CD4-positive, alpha-beta T cell (primary cell): ENCODE measurements at regions not wholly inside any gene's neighbourhood (a gene's known extent, or its start where the extent isn't known, plus 50 kb on each side); places are given as distances from the start of the nearest gene placed in this dataset.

Experiments used
- ATAC-seq: fragments of 200-7000 bp; cut with Tn5 transposase; one replicate; pipeline ENCODE4 v1.10.0; 2022; ENCODE audit warnings: mild to moderate bottlenecking; ENCODE audit not compliant: poor library complexity
- CTCF ChIA-PET: fragments of 350-600 bp; sonication (Branson Sonifier 250); formaldehyde crosslinking; loops from one replicate; lab custom pipeline; 2021; ENCODE audit warnings: antibody characterized with exemption, inconsistent platforms; lab: Charles Lee
- POLR2A ChIA-PET: fragments of 350-600 bp; sonication (Branson Sonifier 250); formaldehyde crosslinking; loops from one replicate; lab custom pipeline; 2021; ENCODE audit warnings: antibody characterized with exemption, inconsistent platforms; lab: Charles Lee
- DNase-seq, 14 experiments: peaks; one replicate each; pipeline ENCODE4 v3.0.0-alpha.2; 2013 to 2020; ENCODE audit warnings: mixed read lengths in 2 of 14
- H3K27ac ChIP-seq, 2 donors: one replicate each; pipeline versions ENCODE4 v1.5.1 to v1.7.0; 2013; ENCODE audit warnings: low read length in 2 of 2, low read depth in 1 of 2, mild to moderate bottlenecking in 1 of 2
- H3K27me3 ChIP-seq, 2 experiments: 1 replicate in 1 of 2; 2 replicates in 1 of 2; pipeline versions ENCODE4 v1.6.1 to v1.7.0; 2013; ENCODE audit warnings: low read length in 2 of 2, control low read depth in 1 of 2, mild to moderate bottlenecking in 1 of 2, moderate library complexity in 1 of 2; ENCODE audit not compliant: insufficient read depth in 2 of 2, control insufficient read depth in 1 of 2
- H3K36me3 ChIP-seq: one replicate; pipeline ENCODE4 v1.6.1; 2013; ENCODE audit warnings: low read length, control low read depth; ENCODE audit not compliant: insufficient read depth
- H3K4me1 ChIP-seq: one replicate; pipeline ENCODE4 v1.6.1; 2013; ENCODE audit warnings: low read length, control low read depth; ENCODE audit not compliant: insufficient read depth
- H3K4me3 ChIP-seq: one replicate; pipeline ENCODE4 v1.5.1; 2013; ENCODE audit warnings: mild to moderate bottlenecking, low read length, moderate library complexity
- H3K9me3 ChIP-seq, 2 experiments: 1 replicate in 1 of 2; 2 replicates in 1 of 2; pipeline versions ENCODE4 v1.6.1 to v1.7.0; 2013; ENCODE audit warnings: low read length in 2 of 2, mild to moderate bottlenecking in 2 of 2, control low read depth in 1 of 2, moderate library complexity in 1 of 2; ENCODE audit not compliant: control insufficient read depth in 1 of 2, insufficient read depth in 1 of 2
- H3K27ac Mint-ChIP-seq: one replicate; pipeline ENCODE4 v1.8.0; 2020; ENCODE audit warnings: mixed read lengths
- H3K27me3 Mint-ChIP-seq: one replicate; pipeline ENCODE4 v1.8.0; 2021; ENCODE audit warnings: mixed read lengths
- H3K36me3 Mint-ChIP-seq: one replicate; pipeline ENCODE4 v1.8.0; 2021; ENCODE audit warnings: low read depth, mixed read lengths
- H3K4me1 Mint-ChIP-seq: one replicate; pipeline ENCODE4 v1.8.0; 2021; ENCODE audit warnings: low read depth, mixed read lengths
- H3K4me3 Mint-ChIP-seq: one replicate; pipeline ENCODE4 v1.8.0; 2020; ENCODE audit warnings: mild to moderate bottlenecking, mixed read lengths
- H3K9me3 Mint-ChIP-seq: one replicate; pipeline ENCODE4 v1.8.0; 2020; ENCODE audit warnings: mixed read lengths
- CTCF ChIP-seq: fragments of 200-600 bp; IDR thresholded peaks from one replicate; pipeline ENCODE4 v1.8.0; 2022; ENCODE audit warnings: antibody characterized with exemption, mild to moderate bottlenecking
- intact Hi-C, 2 experiments: fragments of 100-400 bp; cut with DNase I in 1 of 2; cut with micrococcal nuclease in 1 of 2; formaldehyde crosslinking; loops; one replicate each; pipeline versions ENCODE4 v1.15.1 to v1.9.0; 2023 to 2025; cut with DNase I, micrococcal nuclease

GRCh38 chr5:72693546-72694205, 122.8 kb upstream of the TNPO1 start:
- no peak for DNase-seq
- H3K27ac ChIP-seq, result no peak overlapping the region
- ATAC-seq, result no peak
- POLR2A ChIA-PET, result no interaction called here
- CTCF ChIA-PET, result no interaction called here
- H3K9me3 Mint-ChIP-seq, result no peaks in the 10 kb centered on the region
- no peak overlapping the region for H3K4me3 ChIP-seq
- no peaks in the 10 kb centered on the region for H3K4me1 ChIP-seq
- no peaks in the 10 kb centered on the region for H3K36me3 ChIP-seq
- H3K36me3 Mint-ChIP-seq, result no peaks in the 10 kb centered on the region
- no peaks in the 10 kb centered on the region for H3K4me1 Mint-ChIP-seq
- H3K9me3 ChIP-seq, result no peaks in the 10 kb centered on the region
- H3K27ac Mint-ChIP-seq, result no peak overlapping the region
- H3K4me3 Mint-ChIP-seq, result no peak overlapping the region
- no peak for TF ChIP-seq CTCF
- H3K27me3 Mint-ChIP-seq, result peaks cover 51% of the 10 kb centered on the region
- H3K27me3 ChIP-seq, result peaks cover 0 to 6% of the 10 kb centered on the region in 2 experiments
- intact Hi-C loops, result no loop called here

- H3K9me3 ChIP-seq, result no peaks in the 10 kb centered on the region
- Mint-ChIP-seq H3K4me1 (no peaks in the 10 kb centered on the region), H3K27ac (no peak overlapping the region), H3K9me3 (no peaks in the 10 kb centered on the region), H3K36me3 (no peaks in the 10 kb centered on the region), H3K4me3 (no peak overlapping the region), H3K27me3 (peaks cover 51% of the 10 kb centered on the region)
- H3K4me1 ChIP-seq, result no peaks in the 10 kb centered on the region
- no peak for DNase-seq
- POLR2A ChIA-PET, result no interaction called here
- peaks cover 0 to 6% of the 10 kb centered on the region in 2 experiments for H3K27me3 ChIP-seq
- intact Hi-C loops, result no loop called here
- no peaks in the 10 kb centered on the region for H3K36me3 ChIP-seq
- ATAC-seq, result no peak
- H3K4me3 ChIP-seq, result no peak overlapping the region
- H3K27ac ChIP-seq, result no peak overlapping the region
- no peak for TF ChIP-seq CTCF
- CTCF ChIA-PET, result no interaction called here
Measured at GRCh38 chr5:72692651-72693442, 123.6 kb upstream of the TNPO1 start.

DNA sequence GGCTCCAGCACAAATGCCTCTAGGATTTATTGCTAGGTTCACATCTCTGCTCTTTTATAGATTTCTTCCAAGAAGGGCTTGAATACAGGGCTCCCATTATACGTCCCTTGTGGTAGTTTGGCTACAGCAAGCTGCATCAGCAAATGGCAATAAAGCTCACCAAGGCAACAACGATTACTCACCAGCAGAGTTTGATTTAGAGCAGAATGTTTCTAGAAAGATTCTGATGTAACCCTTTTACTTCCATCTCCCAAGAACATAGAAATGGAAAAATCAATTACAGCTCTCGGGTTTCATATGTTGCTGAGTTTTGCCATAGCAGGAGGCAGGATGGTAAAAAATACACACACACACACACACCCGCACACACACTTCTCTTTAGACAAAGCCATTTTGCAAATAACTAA, 124.2 kb upstream of the TNPO1 start:
- ChIA-PET CTCF (no interaction called here), POLR2A (no interaction called here)
- Mint-ChIP-seq H3K4me1 (no peaks in the 10 kb centered on the region), H3K9me3 (no peaks in the 10 kb centered on the region), H3K4me3 (no peak overlapping the region), H3K27me3 (peaks cover 51% of the 10 kb centered on the region), H3K36me3 (no peaks in the 10 kb centered on the region), H3K27ac (no peak overlapping the region)
- H3K36me3 ChIP-seq, result no peaks in the 10 kb centered on the region
- intact Hi-C loops, result no loop called here
- H3K27ac ChIP-seq, result no peak overlapping the region
- H3K9me3 ChIP-seq, result no peaks in the 10 kb centered on the region
- peaks cover 0 to 6% of the 10 kb centered on the region in 2 experiments for H3K27me3 ChIP-seq
- TF ChIP-seq CTCF, result no peak
- H3K4me3 ChIP-seq, result no peak overlapping the region
- ATAC-seq (no peak), DNase-seq (no peak)
- H3K4me1 ChIP-seq, result no peaks in the 10 kb centered on the region
